ENCODE measurements at regions not wholly inside any gene's neighbourhood (a gene's known extent, or its start where the extent isn't known, plus 50 kb on each side); places are given as distances from the start of the nearest gene placed in this dataset.
"Not testable (repeated sequence)": the region's sequence is repeated elsewhere in the genome, so short reads cannot be mapped to it uniquely, and the experiment has no call there.

DNA sequence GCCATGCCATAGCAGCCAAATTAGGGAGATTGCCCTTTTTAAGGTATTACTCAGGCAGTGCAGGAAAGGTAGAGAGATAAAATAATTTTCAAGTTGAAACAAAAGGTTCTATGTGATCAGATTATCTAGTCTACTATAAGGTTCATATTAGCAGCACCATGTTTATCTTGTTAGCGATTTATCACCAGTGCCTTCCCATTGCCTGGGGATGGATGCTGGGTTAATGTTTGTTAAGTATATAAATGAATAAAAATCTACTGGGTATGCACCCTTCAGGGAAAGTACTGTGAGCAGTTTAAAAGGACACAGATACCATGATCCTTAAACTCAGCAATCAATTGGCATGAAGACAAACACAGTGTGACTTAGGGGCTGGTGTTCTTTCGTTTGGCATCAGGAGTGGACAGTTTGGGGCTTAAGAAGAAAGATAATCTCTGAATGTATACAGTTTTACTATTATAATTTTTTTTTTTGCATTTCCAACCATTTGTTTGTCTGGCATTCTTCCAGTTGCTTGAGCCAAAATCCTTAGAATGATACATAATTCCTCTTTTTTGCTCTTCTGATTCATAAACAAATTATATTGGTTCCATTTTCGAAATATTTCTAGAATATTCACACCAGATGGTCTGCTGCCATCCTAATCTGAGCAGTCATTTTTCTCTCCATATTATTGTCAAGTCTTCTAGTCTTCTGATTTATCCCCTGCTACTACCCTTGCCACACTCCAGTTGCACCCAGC, 512.8 kb upstream of the SLC8A1 start:
- WGBS, 3 donors: 61 to 81% (median 76%) methylated on average over 3 of the region's 3 CpGs
- H3K27ac ChIP-seq (ENCODE audit: low read depth, low read length): no peak overlapping the region

DNA sequence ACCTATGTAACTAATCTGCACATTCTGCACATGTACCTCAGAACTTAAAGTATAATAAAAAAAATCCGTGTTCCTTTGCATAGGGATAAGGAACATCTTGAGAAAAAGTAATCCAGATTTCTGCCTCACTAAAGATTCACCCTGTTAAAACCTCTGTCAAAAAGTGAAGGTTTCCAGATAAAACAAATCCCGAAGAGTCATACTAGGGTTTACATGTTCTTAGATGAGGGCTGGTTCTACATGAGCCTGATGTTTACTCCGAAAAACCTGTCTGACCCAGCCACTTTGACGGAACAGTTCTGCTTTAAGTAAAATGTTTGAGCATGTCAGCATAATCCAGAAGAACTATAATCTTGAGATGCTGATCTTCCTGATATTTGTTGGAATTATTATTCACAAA, 515.6 kb upstream of the SLC8A1 start:
- H3K27ac ChIP-seq (ENCODE audit: low read depth, low read length): no peak overlapping the region
- 77 to 80% (median 79%) methylated on average over 4 of the region's 4 CpGs for WGBS, 3 donors

DNA sequence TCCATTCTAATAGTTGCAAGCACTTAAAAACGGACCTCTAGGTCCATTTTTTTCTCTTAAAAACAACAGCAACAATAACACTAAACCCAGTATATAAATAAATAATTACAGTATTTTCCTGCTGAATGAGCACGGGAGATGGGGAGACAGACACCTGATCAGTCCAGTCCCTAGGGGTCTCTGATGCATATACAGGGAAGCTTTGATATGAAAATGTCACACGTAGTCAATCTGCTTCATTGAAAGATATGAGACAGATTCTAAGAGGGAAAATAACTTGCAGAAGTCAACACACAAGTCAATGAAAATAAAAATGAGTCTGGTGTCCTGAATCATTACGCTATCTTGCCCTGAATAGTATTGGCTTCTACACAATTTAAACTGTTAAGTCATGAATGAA, 523.3 kb upstream of the SLC8A1 start:
- no peak overlapping the region for H3K27ac ChIP-seq (ENCODE audit: low read depth, low read length)
- 76 to 85% (median 83%) methylated on average over 4 of the region's 4 CpGs for WGBS, 3 donors

DNA sequence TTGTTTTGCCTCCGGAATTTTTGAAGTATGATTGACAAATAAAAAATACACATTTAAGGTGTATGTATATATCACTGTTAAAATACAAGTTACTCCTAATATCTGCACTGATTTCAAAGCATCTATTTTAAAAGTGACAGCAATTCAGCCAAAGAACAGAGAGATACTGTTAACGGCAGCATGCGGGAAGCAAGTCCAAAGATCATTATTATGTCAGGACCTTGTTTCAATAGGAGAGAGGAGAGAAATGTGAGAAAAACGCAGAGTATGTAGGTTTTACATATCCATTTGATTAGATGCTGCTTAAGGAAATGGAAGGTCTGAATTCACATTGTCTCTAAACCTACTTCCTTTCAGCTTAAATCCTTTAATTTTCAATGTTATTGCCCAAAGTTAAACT, 545.5 kb upstream of the SLC8A1 start:
- WGBS, 3 donors: 36 to 85% (median 84%) methylated on average over 4 of the region's 4 CpGs
- H3K27ac ChIP-seq (ENCODE audit: low read depth, low read length): no peak overlapping the region

DNA sequence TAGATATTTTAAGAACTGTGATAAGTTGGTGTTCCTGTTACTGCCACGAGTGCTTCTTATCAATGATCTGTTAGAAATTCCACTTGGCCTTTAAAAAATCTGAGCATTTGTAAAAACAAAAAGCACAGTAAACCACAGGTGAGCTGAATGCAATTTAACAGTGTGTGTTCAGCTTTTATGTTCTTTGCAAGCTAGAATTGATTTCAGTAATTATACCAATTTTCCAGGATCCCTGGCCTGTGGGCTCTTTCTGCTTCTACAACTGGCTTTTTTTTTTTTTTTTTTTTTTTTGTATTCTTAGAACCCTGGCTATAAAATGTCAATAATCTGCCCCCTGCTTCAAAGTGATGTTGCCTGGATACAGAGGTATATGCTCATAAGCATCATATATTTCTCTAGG, 548.5 kb upstream of the SLC8A1 start:
- H3K27ac ChIP-seq (ENCODE audit: low read depth, low read length): no peak overlapping the region
- 40 to 74% (median 46%) methylated on average over 1 of the region's 1 CpG for WGBS, 3 donors

DNA sequence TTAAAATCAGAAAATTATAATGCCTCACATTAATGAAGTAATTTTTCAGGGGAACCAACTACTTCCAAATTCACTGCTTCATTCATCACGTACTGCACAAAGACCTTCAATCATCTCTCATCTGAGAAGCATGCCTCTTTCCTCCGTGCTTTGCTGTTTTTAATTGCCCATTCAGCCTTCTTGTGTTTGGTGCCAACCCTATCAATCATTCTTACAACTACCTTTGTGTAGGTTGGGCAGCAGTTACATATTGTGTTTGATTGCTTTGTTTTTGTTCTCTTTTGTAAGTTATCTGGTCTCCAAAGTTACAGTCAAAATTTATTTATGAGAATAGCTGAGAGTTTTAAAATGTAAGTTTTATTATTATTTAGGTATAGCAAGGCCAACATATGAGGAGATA, 549.0 kb upstream of the SLC8A1 start:
- WGBS, 3 donors: 34 to 82% (median 74%) methylated on average over 2 of the region's 2 CpGs
- H3K27ac ChIP-seq (ENCODE audit: low read depth, low read length): no peak overlapping the region

DNA sequence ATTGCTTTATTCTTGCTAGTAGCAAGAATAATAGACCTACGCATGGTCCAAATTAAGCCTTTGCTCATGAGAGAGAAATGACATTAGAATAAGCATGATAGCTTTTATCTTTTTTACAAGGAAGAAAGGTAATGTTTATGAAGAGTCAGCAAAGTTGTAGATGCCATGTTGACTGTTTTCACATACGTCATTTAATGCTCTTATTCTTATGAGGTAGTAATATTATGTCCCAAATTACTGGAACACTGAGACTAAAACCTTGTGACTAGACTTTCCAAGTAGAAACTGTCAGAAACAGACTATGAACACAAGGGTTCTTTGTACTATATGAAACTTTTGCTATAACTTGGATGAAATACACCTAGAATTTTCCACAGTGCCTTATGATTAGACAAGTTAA, 552.8 kb upstream of the SLC8A1 start:
- 80 to 93% (median 92%) methylated on average over 2 of the region's 2 CpGs for WGBS, 3 donors
- no peak overlapping the region for H3K27ac ChIP-seq (ENCODE audit: low read depth, low read length)

DNA sequence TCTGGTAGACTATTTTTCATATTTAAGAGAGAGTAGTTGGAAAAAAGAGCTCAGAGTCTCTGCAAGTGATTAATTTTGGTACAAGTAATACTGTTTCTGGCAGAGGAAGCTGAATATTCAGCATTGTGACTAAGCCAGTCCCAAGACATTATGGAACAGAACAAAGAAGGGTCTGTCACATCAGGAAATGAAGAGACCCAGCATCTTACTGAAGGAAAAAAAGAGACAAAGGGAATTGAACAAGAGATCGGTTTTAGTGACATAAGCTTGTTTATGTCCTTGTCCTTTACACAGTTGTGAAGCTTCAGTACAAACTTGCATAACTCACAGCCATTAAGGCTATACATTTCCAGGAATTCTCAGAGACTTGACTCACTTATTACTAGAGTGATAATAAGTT, 568.5 kb upstream of the SLC8A1 start:
- WGBS, 3 donors: 44 to 51% (median 47%) methylated on average over 1 of the region's 1 CpG

DNA sequence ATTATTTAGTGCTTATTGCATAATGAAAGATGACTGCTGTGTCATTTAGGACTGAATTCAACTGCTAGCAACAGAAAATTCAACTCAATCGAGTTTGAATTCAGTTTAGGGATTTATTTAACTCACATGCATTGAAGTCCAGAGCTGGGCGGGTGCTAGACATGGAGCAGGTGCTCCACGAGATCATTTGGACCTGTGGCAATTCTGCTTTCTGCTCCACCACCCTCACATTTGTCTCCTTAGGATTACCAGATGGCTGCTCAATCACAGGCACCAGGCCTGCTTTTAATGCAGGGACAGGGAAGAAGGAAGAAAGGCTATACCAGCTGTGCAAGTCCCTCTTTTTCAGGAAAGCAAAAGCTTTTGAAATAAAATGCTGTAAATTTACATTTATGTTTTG, 572.9 kb upstream of the SLC8A1 start:
- no peak overlapping the region for H3K27ac ChIP-seq (ENCODE audit: low read depth, low read length)
- WGBS, 3 donors: 56 to 78% (median 68%) methylated on average over 3 of the region's 3 CpGs

More for the DNA sequence above, 568.5 kb upstream of the SLC8A1 start:
- no peak overlapping the region for H3K27ac ChIP-seq (ENCODE audit: low read depth, low read length)

DNA sequence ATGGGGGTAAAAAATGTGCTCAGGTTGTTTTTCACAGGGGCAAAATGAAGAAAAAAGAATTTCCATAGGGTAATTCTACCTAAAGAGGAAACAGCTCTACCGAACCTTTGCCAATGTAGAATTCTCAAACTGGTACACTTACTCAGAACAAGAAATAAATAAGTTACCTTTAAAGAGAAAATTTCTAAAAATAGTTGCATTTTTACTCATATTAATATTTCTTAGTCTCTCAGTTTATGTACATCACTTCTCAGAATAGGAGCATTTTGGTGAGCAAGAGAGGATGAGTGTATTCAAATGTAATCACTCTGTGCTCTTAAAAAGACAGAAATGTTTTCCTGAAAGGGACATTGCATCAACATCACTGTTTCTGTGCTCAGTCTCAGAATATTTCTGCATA, 574.7 kb upstream of the SLC8A1 start:
- H3K27ac ChIP-seq (ENCODE audit: low read depth, low read length): no peak overlapping the region
- 83 to 97% (median 89%) methylated on average over 1 of the region's 1 CpG for WGBS, 3 donors

DNA sequence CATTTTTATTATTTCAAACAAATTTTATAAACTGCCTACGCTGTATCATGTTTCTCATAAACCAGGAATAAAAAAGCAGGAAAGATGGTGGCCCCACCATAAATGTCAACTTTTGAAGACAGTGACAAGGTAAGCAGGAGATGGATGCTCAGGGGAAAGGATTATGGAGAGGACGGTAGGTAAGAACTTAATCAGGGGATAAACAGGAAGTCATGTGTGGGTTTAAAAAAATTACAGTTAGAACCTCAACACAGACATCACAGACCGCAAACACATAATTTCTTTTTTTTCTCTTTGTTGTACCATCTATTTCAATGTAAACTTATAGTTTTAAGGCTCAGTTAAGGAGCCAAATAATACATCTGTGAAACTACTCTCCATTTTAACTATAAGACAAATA, 575.2 kb upstream of the SLC8A1 start:
- 65 to 80% (median 77%) methylated on average over 3 of the region's 3 CpGs for WGBS, 3 donors
- no peak overlapping the region for H3K27ac ChIP-seq (ENCODE audit: low read depth, low read length)

DNA sequence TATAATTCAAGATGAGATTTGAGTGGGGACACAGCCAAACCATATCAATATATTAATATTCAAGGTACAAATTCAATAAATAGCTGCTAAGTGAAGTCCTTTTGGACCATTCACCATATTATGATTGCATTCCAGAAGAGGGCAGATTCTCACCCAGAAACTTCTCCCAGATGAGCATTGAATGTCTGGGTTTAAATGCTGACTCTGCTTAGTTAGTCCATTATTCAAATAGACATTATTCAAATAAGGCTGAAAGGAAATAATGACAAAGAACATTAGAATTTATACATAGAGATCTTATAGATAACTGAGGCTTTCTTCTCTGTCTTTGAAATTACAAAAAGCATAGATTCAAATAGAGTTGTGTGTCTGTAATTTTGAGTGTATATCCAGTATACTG, 579.4 kb upstream of the SLC8A1 start:
- no peak overlapping the region for H3K27ac ChIP-seq (ENCODE audit: low read depth, low read length)

DNA sequence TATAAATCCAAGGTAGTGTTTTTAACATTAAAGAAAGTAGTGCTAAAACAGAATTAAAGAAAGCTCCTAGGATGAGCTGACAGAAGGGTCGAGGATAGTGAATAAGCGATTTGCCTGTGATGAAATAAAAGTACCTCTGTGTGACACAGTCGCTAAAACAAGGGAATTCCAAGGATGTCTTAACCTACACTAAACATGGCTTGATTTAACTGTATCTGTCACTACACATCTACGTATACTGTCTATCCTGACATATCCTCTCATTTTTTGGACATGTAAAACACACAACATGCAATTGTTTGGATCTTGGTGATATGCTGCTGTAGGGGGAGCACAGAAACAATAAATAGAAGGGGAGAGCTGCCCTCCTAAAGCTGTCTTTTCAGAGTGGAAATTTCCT, 580.8 kb upstream of the SLC8A1 start:
- WGBS, 3 donors: 79 to 91% (median 84%) methylated on average over 4 of the region's 4 CpGs
- H3K27ac ChIP-seq (ENCODE audit: low read depth, low read length): no peak overlapping the region

DNA sequence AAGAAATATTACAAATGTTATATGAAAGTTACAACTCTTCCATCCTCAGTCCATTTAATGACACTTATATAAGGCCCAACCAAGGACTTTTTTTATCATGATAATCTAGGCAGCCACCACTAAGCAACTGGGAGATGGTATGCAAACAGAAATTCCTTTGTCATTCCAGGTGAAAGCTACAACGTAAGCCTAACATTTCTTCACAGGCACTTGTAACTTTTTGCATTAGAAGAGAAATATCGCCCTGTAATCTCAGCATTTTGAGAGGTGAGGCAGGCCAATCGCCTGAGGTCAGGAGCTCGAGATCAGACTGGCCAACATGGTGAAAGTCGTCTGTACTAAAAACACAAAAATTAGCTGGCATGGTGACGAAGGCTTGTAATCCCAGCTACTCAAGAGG, 581.2 kb upstream of the SLC8A1 start:
- 71 to 91% (median 88%) methylated on average over 6 of the region's 6 CpGs for whole genome bisulfite sequencing, 3 donors
- H3K27ac ChIP-seq (ENCODE audit: low read depth, low read length): no peak overlapping the region

DNA sequence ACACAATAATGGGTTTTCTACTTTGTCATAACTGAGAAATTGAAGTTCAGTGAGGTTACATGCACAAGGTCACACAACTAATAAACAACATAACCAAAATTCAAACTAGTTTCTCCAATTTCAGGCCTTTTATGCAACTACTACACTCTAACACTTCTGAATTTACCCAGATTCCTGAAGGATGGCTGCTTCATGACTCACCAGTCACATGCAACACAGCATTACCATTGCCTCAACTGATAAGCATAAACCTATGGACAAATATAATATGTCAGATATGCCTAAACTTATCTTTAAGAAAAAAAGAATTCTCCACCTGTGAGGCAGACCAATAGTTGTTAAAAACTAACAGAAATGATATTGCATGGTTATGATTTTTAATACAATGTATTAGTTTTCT, 586.5 kb upstream of the SLC8A1 start:
- no peak overlapping the region for H3K27ac ChIP-seq (ENCODE audit: low read depth, low read length)

DNA sequence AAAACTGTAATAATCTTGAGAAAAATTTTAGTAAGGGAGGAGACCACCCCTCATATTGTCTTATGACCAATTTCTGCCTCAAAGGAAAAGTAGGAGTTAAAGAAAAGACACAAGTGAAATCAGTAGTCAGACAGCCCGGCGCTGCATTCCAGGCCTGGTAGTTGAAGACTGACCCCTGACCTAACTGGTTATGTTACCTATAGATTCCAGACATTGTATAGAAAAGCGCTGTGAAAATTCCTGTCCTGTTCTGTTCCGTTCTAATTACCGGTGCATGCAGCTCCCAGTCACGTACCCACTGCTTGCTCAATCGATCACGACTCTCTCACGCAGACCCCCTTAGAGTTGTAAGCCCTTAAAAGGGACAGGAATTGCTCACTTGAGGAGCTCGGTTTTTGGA, 587.9 kb upstream of the SLC8A1 start:
- not testable (repeated sequence) for H3K27ac ChIP-seq (ENCODE audit: low read depth, low read length)
- 73 to 90% (median 84%) methylated on average over 10 of the region's 10 CpGs for WGBS, 3 donors

DNA sequence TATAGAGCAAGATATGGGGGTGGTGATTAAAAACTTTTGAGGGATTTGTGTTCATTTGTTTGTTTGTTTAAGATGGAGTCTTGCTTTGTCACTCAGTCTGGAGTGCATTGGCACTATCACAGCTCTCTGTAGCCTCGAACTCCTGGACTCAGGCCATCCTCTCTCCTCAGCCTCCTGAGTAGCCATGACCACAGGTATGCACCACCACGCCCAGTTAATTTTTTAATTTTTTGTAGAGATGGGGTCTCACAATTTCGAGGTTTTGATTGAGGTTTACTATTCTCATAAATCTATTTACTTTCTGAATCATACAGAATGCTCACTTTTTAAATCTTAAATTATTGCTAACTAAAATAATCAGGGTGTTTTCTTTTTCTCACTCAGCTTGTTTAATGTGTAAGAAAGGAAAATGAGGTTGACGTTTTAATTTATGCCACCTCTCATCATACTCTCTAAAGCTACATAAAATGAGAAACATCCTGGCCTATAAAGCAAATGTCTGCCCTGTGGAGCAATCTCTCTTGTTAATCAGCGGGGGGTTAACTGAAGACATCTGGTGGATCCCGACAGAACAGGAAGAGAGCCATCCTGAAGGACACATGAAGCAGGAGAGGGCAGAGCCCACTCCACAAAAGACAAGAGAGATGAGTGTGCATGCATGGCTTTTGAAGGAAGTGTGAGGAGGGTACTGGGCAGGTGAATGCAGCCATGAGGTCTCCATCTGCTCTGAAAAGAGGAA, 589.1 kb upstream of the SLC8A1 start:
- 67 to 77% (median 73%) methylated on average over 6 of the region's 6 CpGs for WGBS, 3 donors
- no peak overlapping the region for H3K27ac ChIP-seq (ENCODE audit: low read depth, low read length)

DNA sequence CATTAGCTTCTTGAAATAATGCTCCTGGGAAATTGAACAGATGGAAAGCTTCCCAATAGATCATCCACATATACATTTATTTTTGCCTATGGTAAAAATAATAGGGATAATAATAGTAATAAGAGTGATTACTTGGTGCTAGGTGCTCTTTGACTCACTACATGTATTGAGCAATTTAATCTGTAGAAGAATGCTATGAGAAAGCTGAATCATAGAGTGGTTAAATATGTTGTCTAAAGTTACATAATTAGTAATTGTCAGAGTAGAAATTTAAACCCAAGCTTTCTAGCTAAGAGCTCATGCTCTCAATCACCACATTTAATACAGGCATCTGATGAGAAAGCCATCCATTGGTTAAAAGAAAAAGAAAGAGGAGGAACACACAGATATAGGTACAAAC, 590.5 kb upstream of the SLC8A1 start:
- H3K27ac ChIP-seq (ENCODE audit: low read depth, low read length): no peak overlapping the region

DNA sequence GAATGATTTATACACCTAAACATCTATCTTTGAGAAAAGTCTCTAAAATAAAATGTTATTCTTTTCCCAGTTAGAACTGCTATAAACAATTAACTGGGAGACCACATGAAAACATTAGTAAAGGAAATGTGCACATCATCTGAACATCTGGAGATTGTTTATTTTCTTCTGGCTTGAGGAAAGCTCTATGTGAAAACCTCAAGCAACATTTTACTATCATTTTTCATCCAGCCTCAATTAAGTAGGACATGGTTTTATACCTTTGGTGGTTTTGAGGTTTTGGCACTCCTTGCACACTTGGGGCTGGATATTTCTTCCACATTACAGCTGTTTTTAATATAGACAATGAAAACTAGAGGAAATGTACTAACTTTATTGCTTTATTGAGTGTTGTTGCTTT, 609.5 kb upstream of the SLC8A1 start:
- H3K27ac ChIP-seq (ENCODE audit: low read depth, low read length): no peak overlapping the region

DNA sequence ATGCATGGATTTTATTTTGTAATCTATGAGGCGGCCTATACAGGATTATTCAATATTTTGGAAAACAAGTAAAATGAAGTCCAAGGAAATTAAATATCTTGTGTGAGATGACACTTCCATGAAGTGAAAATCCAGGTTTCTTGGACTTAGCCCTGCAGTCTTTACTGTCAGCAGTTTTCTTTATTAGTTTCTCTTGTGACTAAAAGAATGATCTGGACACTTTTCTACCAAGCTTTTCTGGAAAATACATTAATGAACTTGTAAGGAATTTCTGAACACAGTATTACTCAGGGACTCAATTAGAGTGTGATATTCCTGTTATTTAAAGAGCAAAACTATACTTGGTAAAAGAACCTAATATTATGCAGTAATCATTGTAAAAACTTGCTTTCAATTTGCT, 610.4 kb upstream of the SLC8A1 start:
- WGBS, 3 donors: 76 to 91% (median 90%) methylated on average over 1 of the region's 1 CpG

More for the DNA sequence above, 610.4 kb upstream of the SLC8A1 start:
- H3K27ac ChIP-seq (ENCODE audit: low read depth, low read length): no peak overlapping the region

All from adipose tissue (tissue), 3 donors.